Stimulated activated CD8-positive, alpha-beta memory T cell treated with anti-CD3 and anti-CD28 coated beads, Interleukin-15, amount 100 ng/mL, for 1 hour (primary cell): ENCODE measurements at regions not wholly inside any gene's neighbourhood (a gene's known extent, or its start where the extent isn't known, plus 50 kb on each side); places are given as distances from the start of the nearest gene placed in this dataset.

ENCODE experiments used
- DNase-seq: peaks from one replicate; pipeline ENCODE4 v3.0.0-alpha.2; 2020; ENCODE audit warnings: low read depth

GRCh38 chr12:124726596-124727263, 136.9 kb downstream of the SCARB1 start:
- no peak for DNase-seq

- no peak for DNase-seq
Measured at GRCh38 chr12:124725597-124726237, 137.9 kb downstream of the SCARB1 start.

GRCh38 chr12:124725099-124725498, 138.6 kb downstream of the SCARB1 start:
- no peak for DNase-seq

- DNase-seq, result no peak
Measured at GRCh38 chr12:124722878-124723277, 140.8 kb downstream of the SCARB1 start.

- DNase-seq, result no peak
Measured at GRCh38 chr12:124721501-124722162, 142.0 kb downstream of the SCARB1 start.

GRCh38 chr12:124720681-124721500, 142.8 kb downstream of the SCARB1 start:
- DNase-seq, result no peak

- DNase-seq, result no peak
Measured at GRCh38 chr12:124720004-124720680, 143.5 kb downstream of the SCARB1 start.

GRCh38 chr12:124719231-124719630, 144.4 kb downstream of the SCARB1 start:
- DNase-seq, result no peak

GRCh38 chr12:124718458-124718857, 145.2 kb downstream of the SCARB1 start:
- no peak for DNase-seq

GRCh38 chr12:124718036-124718435, 145.6 kb downstream of the SCARB1 start:
- no peak for DNase-seq

- no peak for DNase-seq
Measured at GRCh38 chr12:124717318-124717717, 146.3 kb downstream of the SCARB1 start.

GRCh38 chr12:124716208-124717130, 147.2 kb downstream of the SCARB1 start:
- no peak for DNase-seq

- no peak for DNase-seq
Measured at GRCh38 chr12:124715121-124715990, 147.9 kb upstream of the NCOR2 start.

GRCh38 chr12:124713436-124714082, 146.1 kb upstream of the NCOR2 start:
- DNase-seq, result peak; percentile 46

- no peak for DNase-seq
Measured at GRCh38 chr12:124713041-124713435, 145.6 kb upstream of the NCOR2 start.

GRCh38 chr12:124711344-124711743, 143.9 kb upstream of the NCOR2 start:
- DNase-seq, result no peak

GRCh38 chr12:124709722-124710687, 142.6 kb upstream of the NCOR2 start:
- no peak for DNase-seq

GRCh38 chr12:124707316-124707715, 139.9 kb upstream of the NCOR2 start:
- DNase-seq, result no peak
